ENCODE measurements at regions not wholly inside any gene's neighbourhood (a gene's known extent, or its start where the extent isn't known, plus 50 kb on each side); places are given as distances from the start of the nearest gene placed in this dataset.

DNA sequence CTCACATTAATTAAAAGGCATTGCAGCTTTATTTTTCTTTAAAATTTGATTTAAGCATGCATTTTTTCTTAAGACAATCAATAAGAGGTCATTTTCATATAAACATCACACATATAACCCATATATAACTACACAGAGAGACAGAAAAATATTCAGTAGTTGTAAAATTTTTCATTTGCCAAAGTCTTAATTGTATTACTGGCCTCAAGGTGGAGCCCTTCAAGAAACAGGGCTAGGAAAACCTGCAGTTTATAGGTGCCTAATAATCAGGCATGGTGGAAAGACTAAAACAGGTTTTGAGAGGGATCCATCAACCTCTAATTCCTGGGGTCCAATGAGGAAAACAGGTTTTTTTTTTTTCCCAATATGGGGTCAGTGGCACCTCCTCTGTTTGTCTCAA lies 71.3 kb upstream of the ZNF804A start:
- Mint-ChIP-seq H3K36me3 (peaks cover 0 to 2% of the 10 kb centered on the region in 2 donors), H3K4me3 (no peak overlapping the region), H3K9me3 (peaks cover 9 to 12% of the 10 kb centered on the region in 2 donors), H3K27ac (no peak overlapping the region), H3K4me1 (no peaks in the 10 kb centered on the region), H3K27me3 (no peaks in the 10 kb centered on the region)
- DNase-seq (no peak), ATAC-seq (replicated peaks) (no peak)

- no peak for ATAC-seq (replicated peaks)
- Mint-ChIP-seq H3K4me3 (no peak overlapping the region), H3K27ac (no peak overlapping the region), H3K4me1 (no peaks in the 10 kb centered on the region), H3K27me3 (no peaks in the 10 kb centered on the region), H3K36me3 (peaks cover 0 to 2% of the 10 kb centered on the region in 2 donors), H3K9me3 (peaks cover 9 to 12% of the 10 kb centered on the region in 2 donors)
- DNase-seq: no peak
These were observed 70.2 kb upstream of the ZNF804A start for GRCh38 chr2:184528119-184528518.

GRCh38 chr2:184530239-184530638 lies 68.1 kb upstream of the ZNF804A start:
- H3K36me3 Mint-ChIP-seq: peaks cover 0 to 2% of the 10 kb centered on the region in 2 donors
- H3K27ac Mint-ChIP-seq: no peak overlapping the region
- ATAC-seq (replicated peaks) (peak in 1 of 2 donors; percentile 14), DNase-seq (no peak)
- H3K9me3 Mint-ChIP-seq: peaks cover 4 to 9% of the 10 kb centered on the region in 2 donors
- H3K4me1 Mint-ChIP-seq: no peaks in the 10 kb centered on the region
- no peaks in the 10 kb centered on the region for H3K27me3 Mint-ChIP-seq
- H3K4me3 Mint-ChIP-seq: no peak overlapping the region

DNA sequence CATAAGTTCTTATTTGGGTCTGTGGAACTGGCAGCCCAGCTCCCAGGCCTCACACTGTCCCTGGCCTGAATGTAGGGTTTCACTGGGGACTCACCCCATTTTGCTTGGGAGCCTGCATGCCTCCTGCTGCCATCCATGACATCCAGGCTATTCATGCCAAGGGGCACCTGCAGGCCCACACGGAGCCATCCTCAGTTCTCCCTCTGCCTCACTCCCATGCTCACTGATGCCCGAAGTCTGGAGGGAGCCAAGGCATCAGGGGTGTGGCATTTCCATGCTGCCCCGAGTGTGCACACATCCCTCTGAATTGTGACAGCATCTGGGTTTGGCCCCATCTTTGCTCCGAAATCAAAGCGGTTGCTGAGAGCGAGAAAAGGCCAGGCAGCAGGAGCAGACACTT lies 67.4 kb upstream of the ZNF804A start:
- Mint-ChIP-seq H3K27ac (no peak overlapping the region), H3K27me3 (no peaks in the 10 kb centered on the region), H3K4me3 (no peak overlapping the region), H3K4me1 (no peaks in the 10 kb centered on the region), H3K36me3 (peaks cover 0 to 2% of the 10 kb centered on the region in 2 donors), H3K9me3 (peaks cover 4 to 9% of the 10 kb centered on the region in 2 donors)
- ATAC-seq (replicated peaks) (no peak), DNase-seq (no peak)

GRCh38 chr2:184532551-184532950 lies 65.8 kb upstream of the ZNF804A start:
- H3K9me3 Mint-ChIP-seq: peaks cover 3 to 6% of the 10 kb centered on the region in 2 donors
- DNase-seq (no peak), ATAC-seq (replicated peaks) (no peak)
- H3K36me3 Mint-ChIP-seq: peaks cover 0 to 2% of the 10 kb centered on the region in 2 donors
- no peaks in the 10 kb centered on the region for H3K27me3 Mint-ChIP-seq
- no peak overlapping the region for H3K27ac Mint-ChIP-seq
- no peaks in the 10 kb centered on the region for H3K4me1 Mint-ChIP-seq
- no peak overlapping the region for H3K4me3 Mint-ChIP-seq

DNA sequence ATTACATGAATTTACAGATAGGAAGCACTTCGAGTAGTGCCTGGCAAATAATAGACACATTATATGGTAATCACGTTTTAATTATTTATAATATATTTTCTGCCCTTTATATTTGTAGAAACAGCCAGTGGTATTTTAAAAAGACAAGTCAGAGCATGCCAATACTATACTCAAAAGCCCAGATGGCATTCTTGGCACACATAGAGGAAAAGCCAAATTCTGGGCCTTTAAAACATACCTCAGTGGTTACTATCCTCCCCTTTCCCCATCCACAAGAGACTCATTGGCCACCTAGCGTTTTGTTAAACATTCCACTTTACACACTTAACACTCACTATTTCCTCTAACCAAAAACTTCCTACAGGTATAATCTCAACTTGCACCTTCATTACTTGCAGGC lies 63.3 kb upstream of the ZNF804A start:
- Mint-ChIP-seq H3K9me3 (no peaks in the 10 kb centered on the region), H3K27ac (no peak overlapping the region), H3K4me3 (no peak overlapping the region), H3K36me3 (no peaks in the 10 kb centered on the region), H3K4me1 (no peaks in the 10 kb centered on the region), H3K27me3 (no peaks in the 10 kb centered on the region)
- DNase-seq (no peak), ATAC-seq (replicated peaks) (no peak)

DNA sequence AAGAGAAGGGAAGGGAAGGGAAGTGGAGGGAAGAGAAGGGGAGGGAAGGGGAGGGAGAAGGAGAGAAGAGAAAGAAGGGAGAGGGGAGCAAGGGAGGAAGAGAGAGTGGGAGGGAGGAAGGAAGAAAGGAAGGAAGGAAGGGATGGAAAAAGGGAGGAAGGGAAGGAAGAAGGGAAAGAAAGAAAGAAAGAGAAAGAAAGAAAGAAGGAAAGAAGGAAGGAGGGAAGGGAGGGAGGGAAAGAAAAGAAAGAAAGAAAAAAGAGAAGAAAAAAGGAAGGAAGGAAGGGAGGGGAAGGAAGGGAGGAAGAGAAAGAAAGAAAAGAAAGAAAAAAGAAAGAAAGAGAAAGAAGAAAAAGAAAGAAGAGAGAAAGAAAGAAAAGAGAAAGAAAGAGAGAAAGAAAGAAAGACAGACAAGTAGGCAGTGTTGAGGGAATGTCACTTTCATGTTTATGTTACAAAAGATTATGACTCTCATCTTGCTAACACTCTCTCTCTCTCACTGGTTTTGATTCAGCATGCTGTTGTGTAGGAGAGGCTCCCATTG lies 58.0 kb upstream of the ZNF804A start:
- H3K4me3 Mint-ChIP-seq: no peak overlapping the region
- no peaks in the 10 kb centered on the region for H3K4me1 Mint-ChIP-seq
- H3K36me3 Mint-ChIP-seq: no peaks in the 10 kb centered on the region

DNA sequence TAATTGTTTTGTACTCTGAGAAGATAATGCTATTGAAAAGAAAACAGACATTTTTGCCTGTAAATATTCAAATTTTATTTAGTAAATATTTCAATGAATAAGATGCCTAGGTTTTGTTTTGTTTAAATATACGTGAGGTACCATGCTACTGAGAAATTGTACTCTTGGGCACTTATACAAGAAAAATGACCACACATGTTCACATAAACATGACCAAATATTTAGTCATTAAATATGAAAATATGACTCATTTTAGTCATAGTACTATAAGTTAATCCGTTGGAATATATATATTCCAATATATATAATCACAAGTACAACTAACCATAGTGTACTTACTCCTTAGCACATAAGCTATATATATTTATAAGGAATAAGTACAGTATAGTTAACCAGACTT lies 56.7 kb upstream of the ZNF804A start:
- no peak overlapping the region for H3K4me3 Mint-ChIP-seq
- H3K4me1 Mint-ChIP-seq: no peaks in the 10 kb centered on the region
- DNase-seq (no peak), ATAC-seq (replicated peaks) (no peak)
- H3K27me3 Mint-ChIP-seq: no peaks in the 10 kb centered on the region
- H3K36me3 Mint-ChIP-seq: no peaks in the 10 kb centered on the region
- no peaks in the 10 kb centered on the region for H3K9me3 Mint-ChIP-seq
- no peak overlapping the region for H3K27ac Mint-ChIP-seq

More for the DNA sequence above, 58.0 kb upstream of the ZNF804A start:
- no peak for DNase-seq
- H3K27me3 Mint-ChIP-seq: no peaks in the 10 kb centered on the region
- ATAC-seq (replicated peaks): no peak
- no peak overlapping the region for H3K27ac Mint-ChIP-seq
- no peaks in the 10 kb centered on the region for H3K9me3 Mint-ChIP-seq

DNA sequence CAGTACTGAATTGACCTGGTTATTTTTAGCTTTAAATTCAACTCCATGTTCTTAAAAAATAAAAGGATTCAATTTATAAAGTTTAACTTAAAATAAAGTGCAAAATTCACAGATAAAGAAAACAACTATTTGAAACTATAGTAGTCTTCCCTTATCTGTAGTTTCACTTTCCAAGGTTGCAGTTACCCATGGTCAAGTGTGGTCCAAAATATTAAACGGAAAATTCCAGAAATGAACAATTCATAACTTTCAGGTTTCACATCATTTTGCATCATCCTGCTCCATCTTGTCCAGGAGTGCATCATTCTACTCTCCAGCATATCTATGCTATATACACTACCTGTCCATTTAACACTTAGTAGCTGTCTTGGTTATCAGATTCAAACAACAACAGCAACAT lies 54.5 kb upstream of the ZNF804A start:
- no peak overlapping the region for H3K4me3 Mint-ChIP-seq
- DNase-seq: no peak
- no peak for ATAC-seq (replicated peaks)
- no peaks in the 10 kb centered on the region for H3K4me1 Mint-ChIP-seq
- H3K36me3 Mint-ChIP-seq: no peaks in the 10 kb centered on the region
- no peaks in the 10 kb centered on the region for H3K27me3 Mint-ChIP-seq
- no peaks in the 10 kb centered on the region for H3K9me3 Mint-ChIP-seq
- H3K27ac Mint-ChIP-seq: no peak overlapping the region
